HS-5 (cell line): ENCODE measurements at regions not wholly inside any gene's neighbourhood (a gene's known extent, or its start where the extent isn't known, plus 50 kb on each side); places are given as distances from the start of the nearest gene placed in this dataset.
"Not testable (repeated sequence)": the region's sequence is repeated elsewhere in the genome, so short reads cannot be mapped to it uniquely, and the experiment has no call there.

Experiments
- DNase-seq: peaks from one replicate; pipeline ENCODE4 v3.0.0-alpha.2; 2012; ENCODE audit warnings: low read depth

DNA sequence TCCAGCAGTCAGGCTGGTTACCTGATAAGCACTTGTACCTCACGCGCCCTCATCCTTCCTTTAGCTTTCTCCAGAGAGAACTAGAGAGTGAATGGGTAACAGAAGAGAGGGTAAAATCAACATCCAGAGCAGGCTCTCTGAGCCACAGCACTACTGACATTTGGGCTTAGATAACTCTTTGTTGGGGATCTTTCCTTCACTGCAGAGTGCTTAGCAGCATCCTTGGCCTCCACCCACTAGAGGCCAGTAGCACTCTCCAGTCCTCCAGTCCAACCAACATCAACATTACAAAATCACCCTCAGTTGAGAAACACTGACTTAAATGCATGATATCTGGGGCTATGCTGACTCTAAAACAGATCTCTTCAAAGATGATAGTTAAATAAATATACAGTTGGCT lies 220.7 kb downstream of the TACR3 start:
- peak; percentile 24 for DNase-seq

GRCh38 chr4:103498161-103499070 lies 221.4 kb downstream of the TACR3 start:
- peak; percentile 52 for DNase-seq

DNA sequence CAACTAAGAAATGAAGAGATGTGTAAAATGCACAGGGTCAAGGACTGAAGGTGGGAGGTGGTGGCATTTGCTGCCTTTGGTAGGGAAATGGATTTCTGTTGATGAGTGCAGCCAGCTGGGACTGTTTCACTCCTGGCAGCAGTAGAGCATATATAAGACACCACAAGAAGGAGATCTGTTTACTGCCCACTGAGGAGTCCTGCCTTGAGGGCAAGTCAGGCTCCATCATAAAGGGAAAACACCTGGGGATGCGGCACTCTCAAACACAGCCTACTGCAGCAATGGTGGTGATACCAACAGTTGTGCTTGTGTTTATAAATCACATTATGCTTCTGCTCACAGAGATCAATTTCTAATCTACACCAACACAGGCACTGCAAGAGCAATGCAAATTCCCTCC lies 222.1 kb downstream of the TACR3 start:
- DNase-seq = no peak

DNA sequence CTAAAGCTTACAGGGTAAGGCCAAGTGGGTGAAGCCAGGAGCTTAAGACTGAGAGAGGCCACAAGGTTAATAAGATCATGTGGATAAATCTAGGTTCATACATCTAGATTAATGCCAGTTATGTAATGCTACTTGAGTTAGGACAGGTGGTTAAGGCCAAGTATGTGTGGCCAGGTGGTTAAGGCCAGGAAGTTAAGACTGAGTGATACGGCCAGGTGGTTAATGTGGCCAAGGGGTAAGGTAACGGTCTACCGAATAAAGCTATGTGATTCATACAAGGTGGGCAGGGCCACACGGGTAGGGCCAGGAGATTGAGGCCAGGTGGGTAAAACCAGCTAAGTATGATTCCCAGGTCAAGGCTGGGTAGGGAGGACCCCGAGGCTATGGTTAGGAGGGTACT lies 223.0 kb downstream of the TACR3 start:
- no peak for DNase-seq

DNA sequence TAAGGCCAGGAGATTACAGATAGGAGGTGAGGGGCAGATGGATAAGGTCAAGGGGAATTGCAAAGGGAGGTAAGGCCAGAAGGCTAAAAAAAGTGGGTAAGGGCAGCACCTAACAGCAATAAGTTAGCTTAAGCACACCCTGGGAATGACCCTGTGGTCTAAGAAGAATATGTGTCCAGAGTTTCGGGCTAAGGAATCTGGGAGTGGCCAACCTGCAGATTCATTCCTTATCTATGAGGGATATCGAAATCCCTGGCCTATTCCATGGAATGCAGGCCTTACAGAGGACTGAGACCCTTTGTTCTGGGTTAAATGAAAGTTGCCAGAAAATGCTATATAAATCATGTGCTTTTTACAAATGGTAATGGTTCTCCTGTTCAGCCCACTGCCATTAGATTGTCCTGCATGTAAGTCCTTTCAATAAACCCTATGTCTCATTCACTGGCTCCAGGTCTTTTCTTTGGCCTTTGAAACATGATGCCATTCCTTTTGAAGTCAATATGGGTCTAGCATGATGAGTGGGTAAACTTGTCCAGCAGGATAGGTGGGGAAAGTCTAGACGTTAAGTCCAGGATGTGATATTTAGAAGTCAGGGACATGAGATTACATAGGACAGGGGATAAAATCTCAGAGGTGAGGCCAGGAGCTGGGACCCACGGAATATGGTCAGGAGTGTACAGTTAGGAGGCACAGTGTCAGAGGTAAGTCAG lies 226.2 kb downstream of the TACR3 start:
- no peak for DNase-seq

- DNase-seq = not testable (repeated sequence)
Observed at GRCh38 chr4:103485296-103485695, 234.5 kb downstream of the TACR3 start.

DNA sequence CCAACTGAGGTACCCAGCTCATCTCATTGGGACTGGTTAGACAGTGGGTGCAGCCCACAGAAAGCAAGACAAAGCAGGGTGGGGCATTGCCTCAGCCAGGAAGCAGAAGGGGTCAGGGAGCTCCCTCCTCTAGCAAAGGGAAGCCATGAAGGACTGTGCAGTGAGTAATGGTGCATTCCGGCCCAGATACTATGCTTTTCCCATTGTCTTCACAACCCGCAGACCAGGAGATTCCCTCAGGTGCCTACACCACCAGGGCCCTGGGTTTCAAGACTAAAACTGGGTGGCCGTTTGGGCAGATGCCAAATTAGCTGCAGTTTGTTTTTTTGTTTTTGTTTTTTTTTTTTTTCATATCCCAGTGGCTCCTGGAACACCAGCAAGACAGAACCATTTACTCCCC lies 235.3 kb downstream of the TACR3 start:
- DNase-seq = no peak

DNA sequence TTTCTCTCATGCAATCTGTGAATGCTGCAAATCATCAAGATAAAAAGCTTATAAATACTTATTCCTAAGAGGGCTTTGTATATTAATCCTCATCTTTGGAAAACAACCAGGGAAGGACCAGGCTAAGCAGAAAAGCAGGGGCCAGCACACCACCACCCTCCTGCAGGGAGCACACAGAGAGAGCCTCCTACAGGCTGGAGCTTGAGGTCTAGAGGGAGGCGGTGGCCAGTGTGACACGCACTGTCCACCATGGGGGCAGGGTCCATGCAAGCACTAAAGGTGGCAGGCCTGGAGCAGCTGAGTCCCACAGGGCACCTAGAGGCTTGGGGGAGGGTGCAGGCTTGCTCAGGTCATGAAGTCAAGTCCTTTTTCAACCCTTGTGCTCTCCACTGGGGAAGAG lies 236.9 kb downstream of the TACR3 start:
- no peak for DNase-seq

DNA sequence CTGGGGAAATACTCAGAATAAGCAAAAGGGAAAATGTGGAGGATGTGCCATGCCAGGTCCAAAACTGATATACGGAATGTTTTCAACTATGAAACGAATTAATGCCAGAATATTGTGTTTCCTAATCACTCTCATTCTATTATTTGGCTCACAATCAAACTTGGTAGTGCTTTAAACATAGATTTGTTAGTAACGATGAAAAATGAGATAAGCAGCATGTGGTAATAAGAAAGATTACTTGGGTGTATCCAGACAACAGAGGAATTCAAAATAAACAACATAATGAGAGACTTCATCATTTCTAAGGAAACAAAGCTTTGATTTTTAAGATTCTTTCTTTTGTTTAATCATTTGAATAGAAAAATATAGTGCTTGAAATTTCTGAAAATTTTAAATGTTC lies 237.3 kb downstream of the TACR3 start:
- DNase-seq = no peak

GRCh38 chr4:103478734-103479133 lies 241.1 kb downstream of the TACR3 start:
- no peak for DNase-seq

- DNase-seq = no peak
Observed at GRCh38 chr4:103478210-103478609, 241.6 kb downstream of the TACR3 start.

- no peak for DNase-seq
Observed at GRCh38 chr4:103457566-103457965, 259.4 kb upstream of the CENPE start.

GRCh38 chr4:103451341-103451740 lies 253.2 kb upstream of the CENPE start:
- DNase-seq = no peak

GRCh38 chr4:103450693-103451092 lies 252.6 kb upstream of the CENPE start:
- DNase-seq = no peak

- DNase-seq = no peak
Observed at GRCh38 chr4:103449296-103450023, 251.3 kb upstream of the CENPE start.

- no peak for DNase-seq
Observed at GRCh38 chr4:103445377-103445776, 247.2 kb upstream of the CENPE start.

DNA sequence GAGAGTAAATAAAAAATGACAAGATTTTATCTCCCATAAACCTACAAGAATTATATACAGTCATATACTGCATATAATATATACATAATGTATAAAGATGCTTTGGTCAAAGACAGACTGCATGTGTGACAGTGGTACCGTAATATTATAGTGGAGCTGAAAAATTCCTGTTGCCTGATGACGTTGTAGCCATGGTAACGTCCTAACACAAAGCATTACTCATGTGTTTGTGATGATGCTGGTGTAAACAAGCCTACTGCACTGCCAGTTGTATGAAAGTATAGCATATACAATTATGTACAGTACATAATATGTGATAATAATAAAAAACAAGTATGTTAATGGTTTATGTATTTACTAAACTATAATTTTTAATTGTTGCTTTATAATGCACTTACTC lies 245.2 kb upstream of the CENPE start:
- DNase-seq = no peak

DNA sequence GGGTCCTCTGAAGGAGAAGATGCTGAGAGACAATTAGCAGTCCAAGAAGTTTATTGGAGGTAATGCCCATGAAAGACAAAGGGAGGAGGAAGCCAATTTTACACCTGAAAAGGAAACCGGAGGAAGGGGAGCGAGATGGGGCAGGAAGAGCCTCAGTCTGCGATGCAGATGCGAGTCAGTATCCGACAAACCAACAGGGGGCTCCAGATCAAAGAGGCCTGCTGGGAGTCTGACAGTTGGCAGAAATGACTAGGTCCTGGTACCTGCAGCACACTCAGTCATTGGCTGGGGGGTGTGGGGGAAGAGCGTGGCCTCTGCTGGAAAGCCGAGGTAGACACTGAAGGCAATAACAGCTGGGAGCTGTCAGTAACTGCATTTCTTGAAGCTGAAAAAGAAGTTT lies 231.1 kb upstream of the CENPE start:
- DNase-seq = no peak

GRCh38 chr4:103425406-103425805 lies 227.3 kb upstream of the CENPE start:
- DNase-seq = no peak

DNA sequence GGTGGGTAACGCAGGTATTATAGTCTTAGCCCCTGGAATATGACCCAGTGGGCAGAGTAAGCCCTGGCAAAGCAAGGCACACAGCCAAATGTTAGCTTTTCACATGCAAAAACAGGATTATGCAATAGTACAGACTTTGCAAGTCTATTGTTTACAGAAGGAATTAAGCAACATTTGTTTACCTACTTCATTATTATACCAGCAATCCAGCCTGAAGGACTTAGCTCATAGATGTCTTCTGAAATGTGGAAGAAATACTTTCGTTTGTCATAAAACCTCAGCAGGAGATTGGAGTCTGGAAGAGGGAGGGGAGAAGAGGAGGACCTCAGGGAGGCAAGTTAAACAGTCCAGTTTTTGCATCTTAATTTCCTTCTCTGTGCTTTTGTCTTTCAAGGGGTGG lies 226.7 kb upstream of the CENPE start:
- DNase-seq = no peak

- no peak for DNase-seq
Observed at GRCh38 chr4:103423261-103423660, 225.1 kb upstream of the CENPE start.

- DNase-seq = no peak
Observed at GRCh38 chr4:103422467-103423219, 224.5 kb upstream of the CENPE start.
